Activated CD4-positive, CD25-positive, alpha-beta regulatory T cell treated with anti-CD3 and anti-CD28 coated beads, Interleukin-2, amount 50 U/mL, for 16 hours (primary cell): ENCODE measurements at regions not wholly inside any gene's neighbourhood (a gene's known extent, or its start where the extent isn't known, plus 50 kb on each side); places are given as distances from the start of the nearest gene placed in this dataset.
"Not testable (repeated sequence)": the region's sequence is repeated elsewhere in the genome, so short reads cannot be mapped to it uniquely, and the experiment has no call there.

Experiments used
- DNase-seq: peaks from one replicate; pipeline ENCODE4 v3.0.0-alpha.2; 2020; ENCODE audit warnings: low read depth, low spot score

DNA sequence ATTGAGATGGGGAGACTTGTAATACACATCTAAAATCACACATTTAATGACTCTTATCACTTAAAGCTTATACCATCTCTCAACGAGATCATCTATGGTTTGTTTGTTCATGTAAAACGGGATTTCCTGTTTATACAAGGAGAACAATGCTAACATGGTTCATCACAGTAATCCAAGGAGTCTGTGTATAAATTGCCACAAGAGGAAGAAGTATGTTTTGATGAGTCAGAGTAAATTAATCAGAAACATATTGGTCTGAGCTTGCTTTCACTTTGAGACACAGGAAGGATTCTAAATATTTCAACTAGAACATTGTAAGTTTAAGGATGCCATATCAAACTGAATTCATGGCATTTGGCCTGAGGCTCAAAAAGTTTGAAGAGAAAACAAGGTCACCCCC, 594.1 kb downstream of the GLUD2 start:
- no peak for DNase-seq

DNA sequence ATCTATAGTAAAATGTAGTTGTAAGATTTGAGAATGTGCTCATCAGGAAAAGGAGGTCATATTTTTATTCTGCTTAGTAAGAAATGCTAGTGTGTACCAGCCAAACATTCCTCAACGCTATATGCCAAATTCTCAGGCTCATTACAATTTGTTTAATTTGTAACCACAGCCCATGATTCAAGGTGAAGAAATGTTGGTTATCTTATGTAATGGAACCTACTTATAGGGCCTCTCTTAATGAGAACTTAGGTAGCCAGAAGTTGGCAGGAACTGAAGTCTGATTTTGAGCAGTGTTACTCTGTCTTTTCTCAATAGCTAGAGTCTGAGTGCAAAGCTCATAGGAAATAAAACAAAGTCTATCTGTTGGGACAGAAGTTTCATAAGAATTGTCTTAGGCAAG, 595.0 kb downstream of the GLUD2 start:
- DNase-seq, result no peak

DNA sequence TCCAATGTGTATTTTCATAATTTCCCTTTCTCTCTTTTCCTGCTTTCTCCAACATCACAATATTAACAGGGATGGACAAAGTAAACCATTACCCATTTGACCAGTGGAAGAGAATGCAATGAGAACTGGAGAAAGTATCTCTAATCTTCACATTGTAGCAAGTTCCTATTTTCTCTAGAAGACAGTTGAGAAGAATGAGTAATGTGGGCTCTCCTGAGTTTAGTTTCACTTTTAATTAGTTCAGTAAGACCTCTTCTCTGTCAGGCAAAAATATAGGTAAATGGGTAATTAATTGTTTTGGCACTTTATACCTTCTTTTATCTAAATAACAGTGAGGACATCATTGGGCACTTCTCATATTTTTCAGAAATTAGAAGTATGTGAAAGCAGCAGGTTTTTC, 602.0 kb downstream of the GLUD2 start:
- DNase-seq, result no peak

DNA sequence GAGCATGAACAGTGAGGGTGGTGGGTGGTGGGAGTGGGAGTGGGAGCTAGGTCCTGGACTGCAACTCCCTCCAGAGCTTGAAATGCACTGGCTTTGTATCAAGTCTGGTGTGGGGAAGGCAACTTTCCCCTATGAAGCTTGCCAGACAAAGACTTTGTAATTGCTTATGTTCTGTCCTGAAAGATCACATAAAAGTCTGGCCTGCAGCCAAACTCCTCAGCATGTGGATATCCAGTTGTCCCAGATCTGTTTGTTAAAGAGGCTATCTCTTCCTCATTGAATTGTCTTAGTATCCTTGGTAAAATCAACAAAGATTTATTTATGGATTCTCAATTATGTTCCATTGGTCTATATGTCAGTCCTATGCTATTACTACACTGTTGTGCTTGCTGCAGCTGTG, 607.9 kb downstream of the GLUD2 start:
- no peak for DNase-seq

DNA sequence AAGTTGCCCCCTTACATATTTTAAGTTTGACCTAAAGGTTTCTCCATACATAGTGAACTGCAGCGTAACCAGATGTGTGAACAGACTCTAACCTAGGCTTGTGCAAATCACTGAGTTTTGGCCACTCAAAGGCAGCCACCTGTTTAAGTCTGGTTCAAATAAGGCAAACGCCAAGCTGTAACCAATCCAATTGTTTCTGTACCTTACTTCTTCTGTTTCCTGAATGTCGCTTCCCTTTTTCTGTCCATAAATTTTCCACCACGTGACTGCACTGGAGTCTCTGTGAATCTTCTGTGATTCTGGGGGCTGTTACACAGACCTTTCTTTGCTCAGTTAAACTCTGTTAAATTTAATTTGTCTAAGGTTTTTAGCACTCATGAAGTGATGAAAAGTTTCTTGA, 618.8 kb downstream of the GLUD2 start:
- DNase-seq, result no peak

DNA sequence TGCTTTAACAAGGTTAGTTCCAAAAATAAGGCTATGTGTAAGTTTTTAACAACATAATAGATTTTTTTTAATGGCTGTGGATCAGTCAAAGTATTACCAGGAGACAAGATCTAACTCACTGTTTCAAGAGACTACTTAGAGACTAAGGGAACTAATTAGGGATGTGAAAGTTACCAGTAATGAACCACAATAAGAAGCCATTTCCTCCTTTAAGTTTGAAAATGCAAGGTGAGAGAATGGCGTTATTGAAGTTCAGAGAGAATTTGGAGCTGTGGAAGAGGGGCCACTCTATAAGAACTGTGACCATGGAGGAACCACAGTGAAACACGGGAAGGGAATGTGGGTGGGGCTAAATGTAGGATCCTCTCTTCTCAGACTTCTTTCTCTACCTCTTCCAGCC, 624.2 kb downstream of the GLUD2 start:
- DNase-seq, result no peak

DNA sequence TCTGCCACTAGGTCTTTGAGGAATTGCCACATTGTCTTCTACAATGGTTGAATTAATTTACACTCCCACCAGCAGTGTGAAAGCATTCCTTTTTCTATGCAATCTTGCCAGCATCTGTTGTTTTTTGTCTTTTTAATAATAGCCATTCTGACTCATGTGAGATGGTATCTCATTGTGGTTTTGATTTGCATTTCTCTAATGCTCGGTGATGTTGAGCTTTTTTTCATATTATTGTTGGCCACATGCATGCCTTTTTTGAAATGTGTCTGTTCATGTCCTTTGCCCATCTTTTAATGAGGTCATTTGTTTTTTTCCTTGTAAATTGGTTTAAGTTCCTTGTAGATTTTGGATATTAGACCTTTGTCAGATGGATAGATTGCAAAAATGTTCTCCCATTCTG, 661.8 kb downstream of the GLUD2 start:
- not testable (repeated sequence) for DNase-seq

DNA sequence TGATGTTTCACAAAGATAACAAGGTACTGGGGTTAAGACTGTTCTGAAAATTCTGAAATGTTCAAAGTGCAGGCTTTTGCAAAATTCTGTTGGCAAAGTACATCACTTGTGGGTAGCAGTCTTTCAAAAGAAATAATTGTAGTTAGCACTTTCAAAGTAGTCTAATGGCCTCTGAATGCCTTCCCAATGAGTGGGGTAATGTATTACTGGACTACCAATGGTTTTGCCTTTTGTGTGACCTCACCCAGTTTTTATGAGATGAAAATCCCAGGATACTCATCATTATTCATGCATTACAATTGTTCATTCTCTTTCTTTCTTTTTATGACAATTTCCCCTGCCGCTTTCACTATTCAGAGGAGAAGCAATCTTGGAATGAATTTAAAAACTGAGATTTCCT, 686.1 kb downstream of the GLUD2 start:
- no peak for DNase-seq

DNA sequence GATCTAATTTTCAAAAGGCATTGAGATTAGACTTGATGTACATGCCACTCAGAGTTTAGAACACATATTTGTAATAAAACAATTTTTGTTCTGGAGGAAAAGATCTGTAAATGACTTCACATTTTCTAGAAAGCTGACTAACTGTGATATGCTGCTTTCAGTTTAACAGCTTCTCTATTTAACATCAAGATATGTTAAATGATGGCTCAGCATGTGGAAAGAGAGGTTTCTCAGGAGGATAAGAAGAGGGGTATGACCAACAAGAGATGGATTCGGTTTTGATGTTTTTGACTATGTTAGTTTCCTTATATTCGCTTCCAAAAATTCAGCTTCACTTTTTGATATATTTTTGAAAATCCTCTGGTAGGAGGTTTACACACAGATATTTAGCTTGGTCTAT, 698.7 kb downstream of the GLUD2 start:
- no peak for DNase-seq

DNA sequence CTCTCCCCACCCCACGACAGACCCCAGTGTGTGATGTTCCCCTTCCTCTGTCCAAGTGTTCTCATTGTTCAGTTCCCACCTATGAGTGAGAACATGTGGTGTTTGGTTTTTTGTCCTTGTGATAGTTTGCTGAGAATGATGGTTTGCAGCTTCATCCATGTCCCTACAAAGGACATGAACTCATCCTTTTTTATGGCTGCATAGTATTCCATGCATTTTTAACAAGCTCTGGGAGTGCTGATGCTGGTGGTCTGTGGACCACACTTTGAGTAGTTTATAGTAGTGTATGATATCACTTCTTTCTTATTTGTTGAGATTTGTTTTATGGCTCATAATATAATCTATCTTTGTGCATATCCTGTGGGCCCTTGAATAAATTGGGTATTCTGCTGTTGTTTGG, 706.2 kb downstream of the GLUD2 start:
- not testable (repeated sequence) for DNase-seq

DNA sequence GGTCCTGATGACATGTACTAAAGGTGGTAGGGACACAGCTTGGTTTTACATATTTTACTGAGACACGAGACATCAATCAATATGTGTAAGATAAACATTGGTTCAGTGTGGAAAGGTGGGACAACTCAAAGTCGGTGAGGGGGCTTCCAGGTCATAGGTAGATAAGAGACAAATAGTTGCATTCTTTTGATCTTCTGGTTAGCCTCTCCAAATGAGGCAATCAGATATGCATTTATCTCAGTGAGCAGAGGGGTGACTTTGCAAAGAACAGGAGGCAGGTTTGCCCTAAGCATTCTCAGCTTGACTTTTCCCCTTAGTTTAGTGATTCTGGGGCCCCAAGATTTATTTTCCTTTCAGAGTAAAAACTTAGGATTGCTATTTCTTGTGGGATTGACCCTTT, 706.9 kb downstream of the GLUD2 start:
- DNase-seq, result no peak

DNA sequence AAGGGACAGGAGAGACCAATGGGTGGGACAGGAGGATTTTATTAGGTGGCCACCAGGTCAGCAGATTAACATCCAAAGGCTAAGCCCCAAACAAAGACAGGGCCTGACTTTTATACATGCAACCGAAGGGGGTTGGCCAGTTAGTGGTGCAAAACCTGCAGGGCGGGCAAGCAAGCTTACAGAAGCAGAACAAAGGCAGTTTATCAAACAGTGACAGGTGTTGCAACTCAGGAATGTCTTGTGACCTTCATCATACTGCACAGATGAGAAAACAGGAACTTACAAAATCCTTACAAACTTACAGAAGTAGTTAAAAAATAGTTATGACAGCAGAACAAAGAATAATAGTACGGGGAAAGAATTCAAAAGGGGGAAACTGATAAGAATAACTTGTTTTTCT, 708.1 kb downstream of the GLUD2 start:
- no peak for DNase-seq

DNA sequence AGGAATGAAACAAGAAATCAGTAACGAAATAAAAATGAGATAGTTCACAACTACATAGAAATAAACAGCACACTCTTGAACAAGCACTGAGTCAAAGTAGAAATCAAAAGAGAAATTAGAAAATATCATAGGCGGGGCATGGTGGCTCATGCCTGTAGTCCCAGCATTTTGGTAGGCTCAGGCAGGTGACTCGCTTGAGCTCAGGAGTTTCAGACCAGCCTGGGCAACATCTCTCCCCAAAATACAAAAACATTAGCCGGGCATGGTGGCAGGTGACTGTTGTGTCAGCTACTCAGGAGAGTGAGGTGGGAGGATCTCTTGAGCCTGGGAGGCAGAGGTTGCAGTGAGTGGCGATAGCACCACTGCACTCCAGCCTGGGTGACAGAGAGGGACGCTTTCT, 714.4 kb downstream of the GLUD2 start:
- no peak for DNase-seq

DNA sequence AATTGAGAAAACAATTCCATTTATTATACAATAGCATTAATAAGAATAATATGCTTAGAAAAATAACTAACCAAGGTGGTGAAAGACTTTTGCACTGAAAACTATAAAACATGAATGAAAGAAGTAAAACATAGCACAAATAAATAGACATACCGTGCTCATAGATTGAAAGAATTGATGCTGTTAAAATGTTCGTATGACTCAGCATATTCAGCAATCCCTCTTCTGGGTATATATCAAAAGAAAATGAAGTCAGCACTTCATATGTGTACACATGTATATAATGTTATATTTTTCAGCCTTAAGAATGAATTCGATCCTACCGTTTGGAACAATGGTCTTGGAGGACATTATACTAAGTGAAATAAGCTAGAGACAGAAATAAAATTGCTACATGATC, 716.3 kb downstream of the GLUD2 start:
- no peak for DNase-seq

DNA sequence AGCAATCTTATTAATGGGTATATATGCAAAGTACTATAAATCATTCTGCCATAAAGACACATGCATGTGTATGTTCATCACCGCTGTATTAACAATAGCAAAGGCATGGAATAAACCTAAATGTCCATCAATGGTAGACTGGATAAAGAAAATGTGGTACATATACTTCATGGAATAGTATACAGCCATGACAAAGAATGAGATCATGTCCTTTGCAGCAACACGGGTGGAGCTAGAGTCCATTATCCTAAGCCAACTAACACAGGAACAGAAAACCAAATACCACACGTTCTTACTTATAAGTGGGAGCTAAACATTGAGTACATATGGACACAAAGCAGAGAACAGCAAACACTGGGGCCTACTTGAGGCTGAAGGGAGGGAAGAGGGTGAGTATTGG, 720.8 kb downstream of the GLUD2 start:
- not testable (repeated sequence) for DNase-seq

DNA sequence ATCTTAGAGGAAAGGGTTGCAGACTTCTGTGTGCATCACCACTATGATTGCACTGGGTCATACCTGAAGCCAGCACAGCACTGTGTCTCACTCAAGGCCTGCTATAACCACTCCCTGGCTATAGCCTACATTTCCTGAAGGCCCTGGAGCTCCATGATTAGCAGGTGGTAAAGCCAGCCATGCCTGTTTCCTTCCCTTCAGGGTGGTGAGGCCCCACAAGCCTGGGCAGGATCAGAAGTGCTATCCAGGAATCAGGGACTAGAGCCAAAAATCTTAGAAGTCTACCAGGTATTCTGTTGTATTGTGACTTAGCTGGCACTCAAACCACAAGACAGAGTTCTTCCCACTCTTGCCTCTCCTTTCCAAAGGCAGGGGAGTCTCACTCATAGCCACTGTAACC, 734.6 kb downstream of the GLUD2 start:
- DNase-seq, result no peak

DNA sequence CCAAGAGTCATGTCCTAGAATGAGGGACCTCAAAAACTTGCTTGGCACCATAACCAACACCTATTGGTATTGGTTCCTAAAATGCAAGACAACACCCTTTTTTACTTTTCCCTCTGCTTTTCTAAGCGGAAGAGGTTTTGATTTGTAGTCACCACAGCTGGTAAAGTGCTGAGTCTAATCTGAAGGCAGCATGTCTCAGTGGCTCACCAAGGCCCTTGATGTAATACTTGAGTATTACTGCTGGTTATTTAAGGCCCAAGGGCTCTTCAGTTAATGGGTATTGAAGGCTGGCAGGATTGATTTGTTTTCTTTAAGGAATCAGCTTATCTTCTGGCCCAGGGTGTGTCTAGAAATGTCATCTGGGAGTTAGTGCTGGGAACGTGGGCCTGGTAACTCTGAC, 735.1 kb downstream of the GLUD2 start:
- no peak for DNase-seq

DNA sequence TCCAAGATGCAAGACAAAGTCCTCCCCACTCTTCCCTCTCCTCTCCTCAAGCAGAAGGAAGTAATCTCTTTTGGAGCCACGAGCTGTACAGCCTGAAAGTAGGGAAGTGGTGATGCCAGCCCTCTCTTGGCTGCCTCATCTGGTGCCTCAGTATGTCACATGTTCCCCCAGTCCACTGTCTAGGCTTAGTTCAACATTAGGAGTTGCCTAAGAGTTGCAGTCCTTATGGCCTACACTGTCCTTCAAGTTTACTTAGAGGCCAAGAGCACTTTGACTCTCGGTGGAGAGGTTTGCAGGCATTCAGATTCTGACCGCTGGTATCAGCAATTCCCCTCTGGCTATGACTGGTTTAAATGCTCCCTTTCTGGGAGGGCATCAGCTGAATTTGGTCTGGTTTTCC, 735.6 kb downstream of the GLUD2 start:
- DNase-seq, result no peak

DNA sequence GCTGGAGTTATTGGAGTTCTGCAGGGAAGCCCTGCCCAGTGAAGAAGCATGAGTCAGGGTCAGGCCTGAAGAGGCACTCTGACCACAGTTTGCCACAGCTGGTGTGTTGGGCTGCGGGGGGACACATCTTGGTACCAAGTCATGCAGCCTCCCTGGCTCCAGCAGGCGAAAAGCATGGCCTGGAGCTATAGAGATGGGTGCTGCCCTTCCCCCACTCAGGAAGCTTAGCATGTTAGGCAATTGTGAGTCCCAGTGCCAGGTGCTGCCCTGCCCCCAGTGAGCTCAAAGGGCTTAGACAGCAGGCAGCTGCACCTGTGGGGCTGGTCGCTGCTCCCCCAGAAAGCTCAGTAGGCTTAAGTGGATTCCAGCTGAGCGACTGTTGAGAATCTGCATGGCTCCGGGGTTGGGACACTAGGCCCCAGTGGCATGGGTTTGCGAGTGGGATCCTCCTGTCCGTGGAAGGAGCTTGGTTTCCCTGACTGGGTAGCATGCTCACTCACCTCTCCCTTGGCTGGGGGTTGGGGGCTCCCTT, 755.5 kb downstream of the GLUD2 start:
- DNase-seq, result no peak

DNA sequence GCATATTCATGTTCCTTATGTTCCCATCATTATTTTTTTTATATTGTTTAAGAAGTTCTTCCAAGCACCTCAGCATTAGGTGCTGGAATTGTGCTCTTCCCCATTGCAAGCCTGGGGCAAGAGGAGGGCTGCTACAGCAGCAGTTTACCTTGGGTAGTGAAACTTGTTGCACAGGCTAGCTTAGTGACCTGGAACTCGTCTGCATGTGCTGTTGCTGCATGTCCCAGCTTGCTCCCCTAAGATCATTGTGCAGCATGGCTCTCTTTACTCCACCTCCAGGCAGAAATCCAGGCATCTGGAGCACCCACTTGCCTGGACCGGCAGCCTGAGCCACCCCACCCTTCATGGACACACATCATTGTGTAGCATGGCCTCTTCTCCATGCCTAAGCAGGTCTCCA, 776.0 kb downstream of the GLUD2 start:
- DNase-seq, result no peak

DNA sequence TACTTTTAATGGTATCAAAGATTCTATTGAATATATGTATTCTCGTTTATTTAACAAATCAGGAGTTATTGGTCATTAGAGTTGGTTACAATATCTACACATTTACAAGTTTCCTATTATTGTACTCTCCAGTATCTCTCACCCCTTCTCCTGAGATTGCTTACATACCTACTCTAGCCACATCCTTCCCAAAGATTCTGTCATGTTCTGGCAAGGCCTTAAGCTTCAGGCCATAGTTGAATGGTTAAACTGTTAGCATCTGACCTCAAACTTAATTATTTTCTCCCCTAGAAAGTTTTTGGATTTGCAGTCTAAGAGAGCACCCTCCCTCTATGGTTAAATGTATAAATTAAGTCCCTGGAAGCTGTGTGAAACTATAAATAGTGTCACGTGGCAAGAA, 784.2 kb downstream of the GLUD2 start:
- DNase-seq, result no peak

DNA sequence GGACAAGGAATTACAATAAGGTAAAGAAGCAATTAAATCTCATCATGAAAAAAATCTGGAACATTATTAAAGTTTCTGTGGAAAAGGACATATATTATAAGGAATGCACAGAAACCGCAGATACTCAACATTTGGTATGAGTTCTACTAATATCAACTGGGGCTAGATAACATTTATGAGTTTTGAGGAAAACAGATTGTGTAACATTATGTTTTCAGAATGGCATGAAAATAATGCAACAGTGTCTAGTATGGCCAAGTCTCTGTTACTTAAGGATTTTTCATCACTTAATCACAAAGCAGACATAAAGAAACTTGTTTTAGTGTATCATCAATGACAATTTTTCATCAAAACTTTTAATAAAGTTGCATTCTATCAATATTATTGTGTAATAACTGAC, 785.0 kb downstream of the GLUD2 start:
- no peak for DNase-seq

DNA sequence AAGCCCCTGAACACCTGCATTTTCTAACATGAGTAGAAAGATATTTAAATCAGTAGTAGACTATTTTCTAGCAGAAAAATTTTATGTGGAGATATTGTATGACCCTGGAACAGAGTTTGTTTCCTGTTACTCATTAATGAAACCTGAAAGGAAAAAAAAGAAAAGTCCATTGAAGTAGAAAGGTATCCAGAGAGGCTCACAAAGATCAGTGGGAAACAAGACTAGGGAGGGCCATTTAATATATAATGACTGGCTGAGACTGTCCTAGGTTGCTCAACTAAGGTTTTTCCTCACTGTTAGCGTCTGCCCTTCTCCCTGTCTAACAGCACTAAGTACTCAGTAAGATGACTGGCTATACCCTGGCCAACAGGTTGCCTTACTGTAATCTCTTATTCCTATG, 788.6 kb downstream of the GLUD2 start:
- DNase-seq, result no peak

DNA sequence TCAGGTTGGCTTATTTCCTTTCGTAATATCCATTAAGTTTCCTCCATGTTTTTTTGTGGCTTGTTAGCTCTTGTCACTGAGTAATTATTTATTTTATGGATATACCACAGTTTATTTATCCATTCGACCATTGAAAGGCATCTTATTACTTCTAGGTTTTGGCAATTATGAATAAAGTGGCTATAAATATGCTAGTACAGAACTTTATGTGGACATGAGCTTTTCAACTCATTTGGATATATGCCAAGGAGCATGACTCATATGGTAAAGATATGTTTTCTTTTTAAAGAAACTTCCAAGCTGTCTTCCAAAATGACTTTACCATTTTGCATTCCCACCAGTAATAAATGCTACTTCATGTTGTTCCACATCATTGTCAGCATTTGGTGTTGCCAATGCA, 803.6 kb downstream of the GLUD2 start:
- DNase-seq, result no peak
